A549 (cell line): ENCODE measurements at regions not wholly inside any gene's neighbourhood (a gene's known extent, or its start where the extent isn't known, plus 50 kb on each side); places are given as distances from the start of the nearest gene placed in this dataset.

Experiments used
- ATAC-seq, 2 experiments: fragments of 200-7000 bp in 1 of 2; fragments of >200 bp in 1 of 2; cut with Nextera tagmentation in 1 of 2; cut with Tn5 transposase in 1 of 2; 3 replicates each; pipeline versions ENCODE4 v1.8.0 to v1.9.1; 2018 to 2020; ENCODE audit warnings: mild to moderate bottlenecking in 1 of 2, moderate library complexity in 1 of 2
- CTCF ChIA-PET: fragments of 300-600 bp; sonication (Branson Sonifier 250); formaldehyde crosslinking; extraction: SDS; loops from one replicate; lab custom pipeline; 2021; ENCODE audit warnings: antibody characterized with exemption, inconsistent platforms; lab: Yijun Ruan, JAX
- POLR2A ChIA-PET: fragments of 350-600 bp; formaldehyde crosslinking; extraction: SDS; loops from one replicate; lab custom pipeline; 2021; ENCODE audit warnings: antibody characterized with exemption, inconsistent platforms; lab: Yijun Ruan, JAX
- DNase-seq, 2 experiments: peaks; one replicate each; pipeline versions ENCODE4 v3.0.0 to v3.0.0-alpha.2; 2011 to 2016; ENCODE audit warnings: low read depth in 1 of 2, low spot score in 1 of 2
- FAIRE-seq: peaks from 2 replicates; lab custom pipeline; 2011; peaks lifted over from hg19 to GRCh38; lab: Jason Lieb, UNC
- H3K27ac ChIP-seq, 2 experiments: fragments of >200 bp; sonication (Bioruptor Twin); formaldehyde crosslinking; 3 replicates each; pipeline ENCODE4 v1.5.1; 2016 to 2017
- H3K4me1 ChIP-seq: fragments of >200 bp; sonication (Bioruptor Twin); formaldehyde crosslinking; 3 replicates; pipeline ENCODE4 v1.6.1; 2016
- H3K4me2 ChIP-seq: fragments of >200 bp; sonication (Bioruptor Twin); formaldehyde crosslinking; 3 replicates; pipeline ENCODE4 v1.6.1; 2016
- H3K4me3 ChIP-seq: fragments of >200 bp; sonication (Bioruptor Twin); formaldehyde crosslinking; 3 replicates; pipeline ENCODE4 v1.5.1; 2016
- H3K9me3 ChIP-seq: fragments of >200 bp; sonication (Bioruptor Twin); formaldehyde crosslinking; 3 replicates; pipeline ENCODE4 v1.6.1; 2016
- BHLHE40 ChIP-seq: IDR thresholded peaks from 2 replicates; pipeline ENCODE4 v1.6.1; 2012; ENCODE audit warnings: low read depth, low read length, inconsistent platforms
- CBX2 ChIP-seq: fragments of 200-600 bp; sonication (generic); IDR thresholded peaks from 2 replicates; pipeline ENCODE4 v1.6.1; 2016; ENCODE audit warnings: low read depth, mild to moderate bottlenecking, borderline replicate concordance
- EP300 ChIP-seq, 2 experiments: fragments of >200 bp; sonication (Bioruptor Twin); formaldehyde crosslinking; IDR thresholded peaks; 2 replicates in 1 of 2; 3 replicates in 1 of 2; pipeline ENCODE4 v1.6.1; 2016 to 2017
- GATA3 ChIP-seq: IDR thresholded peaks from 2 replicates; pipeline ENCODE4 v1.6.1; 2012; ENCODE audit warnings: borderline replicate concordance
- KDM1A ChIP-seq: fragments of 200-600 bp; sonication (generic); IDR thresholded peaks from 2 replicates; pipeline ENCODE4 v1.6.1; 2016; ENCODE audit warnings: low read depth, mild to moderate bottlenecking
- NPAS2 ChIP-seq: fragments of 250-450 bp; sonication (Bioruptor Pico); IDR thresholded peaks from 2 replicates; pipeline ENCODE4 v1.8.0; 2022; ENCODE audit warnings: mild to moderate bottlenecking, moderate library complexity, borderline replicate concordance
- PHF8 ChIP-seq: fragments of 200-600 bp; sonication (generic); IDR thresholded peaks from 2 replicates; pipeline ENCODE4 v1.6.1; 2016; ENCODE audit warnings: low read depth, mild to moderate bottlenecking, antibody characterized with exemption, moderate library complexity, borderline replicate concordance
- RFX5 ChIP-seq: fragments of 450-650 bp; IDR thresholded peaks from 2 replicates; pipeline ENCODE4 v1.7.1; 2014; ENCODE audit warnings: antibody characterized with exemption, mild to moderate bottlenecking, moderate library complexity
- SMC3 ChIP-seq: fragments of >200 bp; sonication (Bioruptor Twin); formaldehyde crosslinking; IDR thresholded peaks from 3 replicates; pipeline ENCODE4 v1.6.1; 2018; ENCODE audit warnings: inconsistent platforms
- ZFP36 ChIP-seq: fragments of 450-650 bp; IDR thresholded peaks from 2 replicates; pipeline ENCODE4 v1.6.1; 2014; ENCODE audit warnings: borderline replicate concordance; ENCODE audit not compliant: partially characterized antibody
- ZNF302 ChIP-seq: fragments of 250-450 bp; sonication (Bioruptor Pico); IDR thresholded peaks from 2 replicates; pipeline ENCODE4 v1.9.0; 2021; ENCODE audit warnings: inconsistent platforms, mild to moderate bottlenecking, moderate library complexity
- WGBS: methylation state at CpG from one replicate; pipeline ENCODE4 v1.1.6; 2017; ENCODE audit errors: missing lambda C conversion rate; 5-methylcytosine and 5-hydroxymethylcytosine counted together
- small RNA-seq, 6 experiments: library from RNA; depleted of rRNA; stranded (forward); fragments of <200 nt; gene quantifications; one replicate each; pipeline ENCODE3, GENCODE V24; 2012
- TF ChIP-seq, protein P1 (sequence below): fragments of >200 bp; sonication (Bioruptor Twin); formaldehyde crosslinking; IDR thresholded peaks from 2 replicates; pipeline ENCODE4 v1.6.1; 2016
- TF ChIP-seq, protein P2 (sequence below): IDR thresholded peaks from 2 replicates; pipeline ENCODE4 v1.6.1; 2012; ENCODE audit warnings: low read depth, borderline replicate concordance
- TF ChIP-seq, protein P3 (sequence below): fragments of 450-650 bp; IDR thresholded peaks from 2 replicates; pipeline ENCODE4 v1.6.1; 2014; ENCODE audit warnings: antibody characterized with exemption
- TF ChIP-seq, protein P4 (sequence below): IDR thresholded peaks from 2 replicates; pipeline ENCODE4 v1.6.1; 2012
- TF ChIP-seq, protein P5 (sequence below): fragments of 250-450 bp; sonication (Bioruptor Pico); IDR thresholded peaks from 2 replicates; pipeline ENCODE4 v1.5.0; 2021; ENCODE audit warnings: mild to moderate bottlenecking, moderate library complexity, borderline replicate concordance

DNA sequence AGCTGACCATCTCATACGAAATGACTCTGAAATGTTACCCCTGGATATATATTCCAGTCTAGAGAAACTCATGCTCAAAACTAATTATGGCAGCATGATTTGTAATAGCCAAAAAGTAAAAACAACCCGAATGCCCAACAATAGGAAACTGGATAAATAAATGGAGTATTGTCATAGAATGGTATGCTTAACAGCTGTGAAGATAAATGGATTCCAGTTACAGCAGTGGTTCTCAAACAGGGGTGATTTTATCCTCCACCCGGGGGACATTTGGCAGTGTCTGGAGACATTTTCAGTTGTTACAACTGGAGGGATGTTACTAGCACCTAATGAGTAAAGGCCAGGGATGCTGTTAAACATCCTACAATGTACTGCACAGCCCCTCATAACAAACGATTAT is 52.3 kb upstream of the PIAS1 start:
- ChIA-PET POLR2A (no interaction called here), CTCF (interaction anchor here (1.9 to 3.6 kb wide), 2 partner anchors 21 to 138 kb away, joined by 4 to 13 read pairs; no protein-coding TSS in a partner anchor)
- Histone ChIP-seq H3K4me3 (no peak overlapping the region), H3K4me1 (peaks cover 30% of the 10 kb centered on the region), H3K4me2 (no peak overlapping the region), H3K9me3 (no peaks in the 10 kb centered on the region), H3K27ac (no peak overlapping the region)
- WGBS, result 78% methylated on average over 4 of the region's 4 CpGs
- ATAC-seq (no peak), FAIRE-seq (no peak), DNase-seq (no peak)
- TF ChIP-seq BHLHE40 (no peak), SMC3 (no peak), ZFP36 (no peak), KDM1A (no peak), CBX2 (no peak), RFX5 (no peak), EP300 (IDR thresholded peaks at IDR 0.05) (no peak), GATA3 (no peak)
- TF ChIP-seq, protein P1, sequence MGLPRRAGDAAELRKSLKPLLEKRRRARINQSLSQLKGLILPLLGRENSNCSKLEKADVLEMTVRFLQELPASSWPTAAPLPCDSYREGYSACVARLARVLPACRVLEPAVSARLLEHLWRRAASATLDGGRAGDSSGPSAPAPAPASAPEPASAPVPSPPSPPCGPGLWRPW, result no peak
- TF ChIP-seq, protein P2, sequence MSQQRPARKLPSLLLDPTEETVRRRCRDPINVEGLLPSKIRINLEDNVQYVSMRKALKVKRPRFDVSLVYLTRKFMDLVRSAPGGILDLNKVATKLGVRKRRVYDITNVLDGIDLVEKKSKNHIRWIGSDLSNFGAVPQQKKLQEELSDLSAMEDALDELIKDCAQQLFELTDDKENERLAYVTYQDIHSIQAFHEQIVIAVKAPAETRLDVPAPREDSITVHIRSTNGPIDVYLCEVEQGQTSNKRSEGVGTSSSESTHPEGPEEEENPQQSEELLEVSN, result no peak
- TF ChIP-seq, protein P3, sequence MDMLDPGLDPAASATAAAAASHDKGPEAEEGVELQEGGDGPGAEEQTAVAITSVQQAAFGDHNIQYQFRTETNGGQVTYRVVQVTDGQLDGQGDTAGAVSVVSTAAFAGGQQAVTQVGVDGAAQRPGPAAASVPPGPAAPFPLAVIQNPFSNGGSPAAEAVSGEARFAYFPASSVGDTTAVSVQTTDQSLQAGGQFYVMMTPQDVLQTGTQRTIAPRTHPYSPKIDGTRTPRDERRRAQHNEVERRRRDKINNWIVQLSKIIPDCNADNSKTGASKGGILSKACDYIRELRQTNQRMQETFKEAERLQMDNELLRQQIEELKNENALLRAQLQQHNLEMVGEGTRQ, result no peak

DNA sequence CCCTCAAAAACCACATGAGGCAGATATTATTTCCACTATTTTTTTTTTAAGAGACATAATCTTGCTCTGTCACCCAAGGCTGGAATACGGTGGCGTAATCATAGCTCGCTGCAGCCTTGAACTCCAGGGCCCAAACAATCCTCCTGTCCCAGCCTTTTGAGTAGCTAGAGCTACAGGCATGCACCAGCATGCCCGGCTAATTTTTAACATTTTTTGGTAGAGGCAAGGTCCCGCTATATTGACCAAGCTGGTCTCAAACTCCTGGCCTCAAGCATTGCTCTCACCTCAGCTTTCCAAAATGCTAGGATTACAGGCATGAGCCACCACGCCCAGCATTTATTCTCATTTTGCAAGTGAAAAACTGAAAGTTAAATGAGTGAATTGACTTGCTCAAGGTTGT is 50.8 kb upstream of the PIAS1 start:
- TF ChIP-seq CBX2 (no peak), PHF8 (no peak), ZNF302 (CRISPR knock-in tag) (no peak), NPAS2 (CRISPR knock-in tag) (no peak)
- TF ChIP-seq, protein P4, sequence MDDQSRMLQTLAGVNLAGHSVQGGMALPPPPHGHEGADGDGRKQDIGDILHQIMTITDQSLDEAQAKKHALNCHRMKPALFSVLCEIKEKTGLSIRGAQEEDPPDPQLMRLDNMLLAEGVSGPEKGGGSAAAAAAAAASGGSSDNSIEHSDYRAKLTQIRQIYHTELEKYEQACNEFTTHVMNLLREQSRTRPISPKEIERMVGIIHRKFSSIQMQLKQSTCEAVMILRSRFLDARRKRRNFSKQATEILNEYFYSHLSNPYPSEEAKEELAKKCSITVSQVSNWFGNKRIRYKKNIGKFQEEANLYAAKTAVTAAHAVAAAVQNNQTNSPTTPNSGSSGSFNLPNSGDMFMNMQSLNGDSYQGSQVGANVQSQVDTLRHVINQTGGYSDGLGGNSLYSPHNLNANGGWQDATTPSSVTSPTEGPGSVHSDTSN, result no peak
- TF ChIP-seq, protein P5, sequence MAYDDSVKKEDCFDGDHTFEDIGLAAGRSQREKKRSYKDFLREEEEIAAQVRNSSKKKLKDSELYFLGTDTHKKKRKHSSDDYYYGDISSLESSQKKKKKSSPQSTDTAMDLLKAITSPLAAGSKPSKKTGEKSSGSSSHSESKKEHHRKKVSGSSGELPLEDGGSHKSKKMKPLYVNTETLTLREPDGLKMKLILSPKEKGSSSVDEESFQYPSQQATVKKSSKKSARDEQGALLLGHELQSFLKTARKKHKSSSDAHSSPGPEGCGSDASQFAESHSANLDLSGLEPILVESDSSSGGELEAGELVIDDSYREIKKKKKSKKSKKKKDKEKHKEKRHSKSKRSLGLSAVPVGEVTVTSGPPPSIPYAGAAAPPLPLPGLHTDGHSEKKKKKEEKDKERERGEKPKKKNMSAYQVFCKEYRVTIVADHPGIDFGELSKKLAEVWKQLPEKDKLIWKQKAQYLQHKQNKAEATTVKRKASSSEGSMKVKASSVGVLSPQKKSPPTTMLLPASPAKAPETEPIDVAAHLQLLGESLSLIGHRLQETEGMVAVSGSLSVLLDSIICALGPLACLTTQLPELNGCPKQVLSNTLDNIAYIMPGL (CRISPR knock-in tag), result no peak
- TF ChIP-seq, protein P2, result no peak
- no peaks in the 10 kb centered on the region for H3K9me3 ChIP-seq
- peak overlapping the region in 1 of 2 experiments; percentile 5; a peak in 1 of 6 replicates for H3K27ac ChIP-seq
- DNase-seq (no peak), FAIRE-seq (no peak), ATAC-seq (no peak)
- ChIA-PET CTCF (interaction anchor here (1.3 to 3.6 kb wide), 3 partner anchors 22 to 140 kb away, joined by 3 to 13 read pairs (median 4); no protein-coding TSS in a partner anchor), POLR2A (no interaction called here)
- H3K4me2 ChIP-seq, result no peak overlapping the region
- H3K4me1 ChIP-seq, result peaks cover 22% of the 10 kb centered on the region
- no peak overlapping the region for H3K4me3 ChIP-seq
- 90% methylated on average over 6 of the region's 6 CpGs for WGBS

Small RNA genes in the stretch of these regions (small RNA-seq; reads per million reads assigned to genes)
- 0 reads per million in 6 experiments for gene AC022254.1
